NCI-H2029 (cell line): ENCODE measurements at regions not wholly inside any gene's neighbourhood (a gene's known extent, or its start where the extent isn't known, plus 50 kb on each side); places are given as distances from the start of the nearest gene placed in this dataset.

ENCODE experiments used
- DNase-seq: peaks from one replicate; lab custom pipeline; 2025; lab: John Stamatoyannopoulos, UW

- DNase-seq = no peak
Observed at GRCh38 chr10:131445623-131446022, 134.1 kb upstream of the TCERG1L start.

GRCh38 chr10:131446171-131446570 lies 134.7 kb upstream of the TCERG1L start:
- no peak for DNase-seq

- no peak for DNase-seq
Observed at GRCh38 chr10:131448171-131448570, 136.7 kb upstream of the TCERG1L start.

- no peak for DNase-seq
Observed at GRCh38 chr10:131448883-131449282, 137.4 kb upstream of the TCERG1L start.

GRCh38 chr10:131450216-131450765 lies 138.8 kb upstream of the TCERG1L start:
- no peak for DNase-seq

- no peak for DNase-seq
Observed at GRCh38 chr10:131451407-131452015, 140.0 kb upstream of the TCERG1L start.

GRCh38 chr10:131452926-131453720 lies 141.6 kb upstream of the TCERG1L start:
- DNase-seq = no peak

GRCh38 chr10:131453721-131454634 lies 142.5 kb upstream of the TCERG1L start:
- DNase-seq = no peak

GRCh38 chr10:131456411-131456810 lies 144.9 kb upstream of the TCERG1L start:
- no peak for DNase-seq

GRCh38 chr10:131461093-131461492 lies 149.6 kb upstream of the TCERG1L start:
- no peak for DNase-seq

- no peak for DNase-seq
Observed at GRCh38 chr10:131464789-131465188, 153.3 kb upstream of the TCERG1L start.

GRCh38 chr10:131469551-131469950 lies 158.0 kb upstream of the TCERG1L start:
- DNase-seq = no peak

GRCh38 chr10:131473645-131474044 lies 162.1 kb upstream of the TCERG1L start:
- no peak for DNase-seq

GRCh38 chr10:131474416-131474815 lies 162.9 kb upstream of the TCERG1L start:
- no peak for DNase-seq

- DNase-seq = no peak
Observed at GRCh38 chr10:131475043-131475442, 163.5 kb upstream of the TCERG1L start.

- DNase-seq = no peak
Observed at GRCh38 chr10:131475803-131476202, 164.3 kb upstream of the TCERG1L start.

- no peak for DNase-seq
Observed at GRCh38 chr10:131477457-131478121, 166.1 kb upstream of the TCERG1L start.

GRCh38 chr10:131478377-131478989 lies 167.0 kb upstream of the TCERG1L start:
- DNase-seq = no peak

GRCh38 chr10:131480066-131480465 lies 168.5 kb upstream of the TCERG1L start:
- DNase-seq = no peak

- peak; percentile 34 for DNase-seq
Observed at GRCh38 chr10:131480861-131481260, 169.3 kb upstream of the TCERG1L start.

GRCh38 chr10:131485732-131486131 lies 174.2 kb upstream of the TCERG1L start:
- DNase-seq = no peak
